Common myeloid progenitor, CD34-positive (primary cell): ENCODE measurements at regions not wholly inside any gene's neighbourhood (a gene's known extent, or its start where the extent isn't known, plus 50 kb on each side); places are given as distances from the start of the nearest gene placed in this dataset.
"Not testable (repeated sequence)": the region's sequence is repeated elsewhere in the genome, so short reads cannot be mapped to it uniquely, and the experiment has no call there.

Experiments
- CTCF ChIA-PET: fragments of 350-600 bp; sonication (Branson Sonifier 250); formaldehyde crosslinking; loops from one replicate; lab custom pipeline; 2021; ENCODE audit warnings: antibody characterized with exemption; lab: Charles Lee
- POLR2A ChIA-PET: fragments of 350-600 bp; sonication (Branson Sonifier 250); formaldehyde crosslinking; loops from one replicate; lab custom pipeline; 2021; ENCODE audit warnings: antibody characterized with exemption; lab: Charles Lee
- DNase-seq, 3 donors: peaks; one replicate each; pipeline versions ENCODE4 v3.0.0 to v3.0.0-alpha.2; 2013
- H3K27ac ChIP-seq, 2 experiments: 1 replicate in 1 of 2; 2 replicates in 1 of 2; pipeline ENCODE4 v1.7.0; 2013; ENCODE audit warnings: inconsistent platforms in 2 of 2, low read length in 2 of 2, mild to moderate bottlenecking in 2 of 2, low read depth in 1 of 2, moderate library complexity in 1 of 2; ENCODE audit not compliant: severe bottlenecking in 2 of 2, insufficient read depth in 1 of 2, poor library complexity in 1 of 2
- H3K27me3 ChIP-seq, 5 experiments: replicated peaks in 2 of 5; 1 replicate in 3 of 5; 2 replicates in 2 of 5; pipeline versions ENCODE4 v1.6.1 to v1.7.0; 2013; ENCODE audit warnings: low read length in 4 of 5, mild to moderate bottlenecking in 2 of 5, moderate library complexity in 2 of 5, inconsistent platforms in 1 of 5; ENCODE audit not compliant: insufficient read depth in 5 of 5, control insufficient read depth in 4 of 5
- H3K36me3 ChIP-seq, 4 experiments: 1 replicate in 2 of 4; 2 replicates in 2 of 4; pipeline versions ENCODE4 v1.6.1 to v1.7.0; 2013; ENCODE audit warnings: low read length in 3 of 4, control low read depth in 1 of 4, mild to moderate bottlenecking in 1 of 4; ENCODE audit not compliant: control insufficient read depth in 4 of 4, insufficient read depth in 4 of 4
- H3K4me1 ChIP-seq, 4 experiments: 1 replicate in 3 of 4; 2 replicates in 1 of 4; pipeline versions ENCODE4 v1.6.1 to v1.7.1; 2013; ENCODE audit warnings: low read length in 3 of 4, mild to moderate bottlenecking in 3 of 4, control low read depth in 1 of 4, inconsistent platforms in 1 of 4, moderate library complexity in 1 of 4; ENCODE audit not compliant: control insufficient read depth in 4 of 4, insufficient read depth in 4 of 4; ENCODE audit errors: control extremely low read depth in 1 of 4
- H3K4me3 ChIP-seq, 7 experiments: 1 replicate in 4 of 7; 2 replicates in 3 of 7; pipeline versions ENCODE4 v1.5.1 to v1.7.0; 2013; ENCODE audit warnings: mild to moderate bottlenecking in 7 of 7, low read length in 6 of 7, moderate library complexity in 6 of 7, inconsistent platforms in 2 of 7, low read depth in 2 of 7, control low read depth in 1 of 7; ENCODE audit not compliant: insufficient read depth in 4 of 7, control insufficient read depth in 1 of 7; ENCODE audit errors: extremely low read depth in 1 of 7
- H3K9me3 ChIP-seq, 5 experiments: 1 replicate in 4 of 5; 2 replicates in 1 of 5; pipeline versions ENCODE4 v1.6.1 to v1.7.1; 2013; ENCODE audit warnings: low read length in 4 of 5, mild to moderate bottlenecking in 2 of 5, inconsistent platforms in 1 of 5, low read depth in 1 of 5, moderate library complexity in 1 of 5; ENCODE audit not compliant: control insufficient read depth in 4 of 5, insufficient read depth in 2 of 5; ENCODE audit errors: control extremely low read depth in 1 of 5
- WGBS: methylation state at CpG from one replicate; pipeline ENCODE4 v1.1.5; 2013; ENCODE audit not compliant: insufficient coverage; 5-methylcytosine and 5-hydroxymethylcytosine counted together

DNA sequence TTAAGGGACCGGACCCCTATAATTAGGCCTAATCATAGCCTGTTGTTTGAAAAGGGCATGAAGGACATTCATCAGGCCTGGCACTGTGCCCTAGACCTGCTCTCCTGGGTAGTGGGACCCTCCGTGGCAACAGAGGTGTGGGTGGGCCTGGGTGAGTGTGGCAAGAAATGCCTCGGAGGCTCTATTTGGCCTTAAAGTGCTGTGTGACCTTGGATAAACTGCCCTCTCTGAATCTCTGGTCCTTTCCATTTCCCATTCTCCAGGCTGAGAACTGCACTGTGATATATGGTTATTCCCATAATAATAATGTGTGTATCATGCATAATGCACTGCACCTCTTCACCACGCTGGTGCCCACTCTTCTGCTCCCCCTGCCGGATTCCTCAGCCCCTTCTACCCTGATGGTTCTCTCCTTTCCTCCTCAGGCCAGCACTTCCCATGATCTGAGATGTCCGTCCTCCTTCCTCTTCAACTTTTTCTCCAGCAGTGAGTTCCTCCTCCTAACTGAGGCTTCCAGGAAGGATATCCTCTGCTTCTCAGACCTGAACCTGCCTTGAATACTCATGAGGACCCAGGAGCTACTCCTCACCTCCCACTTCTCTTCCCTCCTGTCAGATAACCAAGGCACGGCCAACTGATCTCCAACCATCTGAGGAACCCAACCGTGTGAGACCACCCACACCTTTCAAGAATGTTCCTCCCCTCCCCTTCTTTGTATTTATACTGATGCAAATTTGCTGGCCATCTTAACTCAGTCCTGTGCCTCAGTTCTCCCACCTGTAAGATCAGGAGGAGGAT, 111.0 kb upstream of the PZP start:
- CTCF ChIA-PET = interaction anchor here (1.3 kb wide), 1 partner anchor 256 kb away, joined by 4 read pairs; no protein-coding TSS in a partner anchor
- no peaks in the 10 kb centered on the region for H3K9me3 ChIP-seq
- POLR2A ChIA-PET = no interaction called here
- 67% methylated on average over 5 of the region's 8 CpGs for WGBS
- no peaks in the 10 kb centered on the region for H3K36me3 ChIP-seq
- H3K4me1 ChIP-seq = no peaks in the 10 kb centered on the region
- peak in 1 of 3 donors; percentile 23 for DNase-seq
- no peak overlapping the region for H3K27ac ChIP-seq
- H3K27me3 ChIP-seq = no peaks in the 10 kb centered on the region
- no peak overlapping the region for H3K4me3 ChIP-seq

DNA sequence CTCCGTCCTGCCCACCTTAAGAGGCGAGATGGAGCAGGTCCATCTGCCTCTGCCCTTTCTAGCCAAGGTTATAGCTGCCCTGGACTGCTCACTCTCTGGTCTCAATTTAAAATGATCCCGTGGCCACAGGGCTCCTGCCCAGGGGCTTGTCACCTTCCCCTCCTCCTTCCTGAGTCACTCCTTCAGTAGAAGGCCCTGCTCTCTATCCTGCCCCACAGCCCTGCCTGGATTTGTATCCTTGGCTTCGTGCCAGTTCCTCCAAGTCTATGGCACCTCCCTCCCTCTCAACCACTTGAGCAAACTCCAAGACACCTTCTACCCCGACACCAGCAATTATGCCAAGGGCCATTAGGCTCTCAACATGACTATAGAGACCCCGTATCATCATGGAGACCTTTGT, 105.3 kb upstream of the PZP start:
- WGBS = 48% methylated on average over 3 of the region's 6 CpGs
- H3K27ac ChIP-seq, H3K4me1 ChIP-seq, H3K9me3 ChIP-seq, POLR2A ChIA-PET, DNase-seq, H3K36me3 ChIP-seq, H3K27me3 ChIP-seq, CTCF ChIA-PET, H3K4me3 ChIP-seq: not testable (repeated sequence)

DNA sequence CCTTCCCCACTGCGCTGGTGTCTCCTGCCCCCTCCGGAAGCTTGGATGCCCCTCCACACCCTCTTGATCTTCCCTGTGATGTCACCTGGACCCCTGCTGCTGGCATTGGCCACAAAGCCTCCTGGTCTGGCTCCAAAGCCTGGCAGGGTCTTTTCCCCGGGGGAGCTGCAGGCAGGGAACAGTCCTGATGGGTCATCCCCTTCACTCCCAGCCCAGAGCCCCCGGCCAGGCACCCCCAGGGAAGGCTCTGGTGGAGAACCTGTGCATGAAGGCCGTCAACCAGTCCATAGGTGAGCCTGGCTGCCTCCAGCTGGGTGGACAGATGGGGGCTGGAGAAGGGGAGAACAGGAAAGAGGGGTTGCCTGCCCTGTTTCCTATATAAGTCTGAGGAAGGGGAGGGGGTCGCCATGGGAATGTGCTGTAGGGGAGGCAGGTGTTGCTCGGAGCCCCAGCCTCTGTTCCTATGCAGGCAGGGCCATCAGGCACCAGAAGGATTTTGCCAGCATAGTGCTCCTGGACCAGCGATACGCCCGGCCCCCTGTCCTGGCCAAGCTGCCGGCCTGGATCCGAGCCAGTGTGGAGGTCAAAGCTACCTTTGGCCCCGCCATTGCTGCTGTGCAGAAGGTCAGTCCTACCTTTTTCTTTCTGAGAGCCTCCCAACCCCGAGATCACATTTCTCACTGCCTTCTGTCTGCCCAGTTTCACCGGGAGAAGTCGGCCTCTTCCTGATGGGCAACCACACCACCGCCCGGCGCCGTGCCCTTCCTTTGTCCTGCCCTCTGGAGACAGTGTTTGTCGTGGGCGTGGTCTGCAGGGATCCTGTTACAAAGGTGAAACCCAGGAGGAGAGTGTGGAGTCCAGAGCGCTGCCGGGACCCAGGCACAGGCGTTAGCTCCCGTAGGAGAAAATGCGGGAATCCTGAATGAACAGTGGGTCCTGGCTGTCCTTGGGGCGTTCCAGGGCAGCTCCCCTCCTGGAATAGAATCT, 104.5 kb upstream of the PZP start:
- POLR2A ChIA-PET, H3K27ac ChIP-seq: not testable (repeated sequence)
- WGBS = 97% methylated on average over 5 of the region's 28 CpGs

DNA sequence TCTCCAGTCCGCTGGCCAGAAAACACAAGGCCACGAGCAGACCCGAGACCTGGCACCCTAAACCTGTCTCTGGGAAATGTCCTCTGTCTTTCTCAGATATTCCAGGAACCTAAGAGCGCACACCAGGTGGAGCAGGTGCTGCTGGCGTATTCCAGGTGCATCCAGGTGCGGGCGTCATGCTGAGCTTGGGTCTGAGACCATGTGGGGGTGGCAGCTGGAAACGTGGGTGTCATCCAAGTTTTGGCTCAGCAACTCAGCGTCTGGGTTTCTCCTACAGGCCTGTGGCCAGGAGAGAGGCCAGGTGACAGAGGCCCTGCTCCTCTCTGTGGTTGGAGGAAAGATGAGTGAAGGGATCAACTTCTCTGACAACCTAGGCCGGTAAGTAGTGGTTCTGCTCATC, 103.3 kb upstream of the PZP start:
- H3K4me3 ChIP-seq, CTCF ChIA-PET, H3K9me3 ChIP-seq, DNase-seq, H3K27me3 ChIP-seq, POLR2A ChIA-PET, H3K4me1 ChIP-seq, H3K27ac ChIP-seq: not testable (repeated sequence)
- 96% methylated on average over 7 of the region's 10 CpGs for WGBS
- H3K36me3 ChIP-seq = peaks cover 0 to 12% (median 1%) of the 10 kb centered on the region in 4 experiments

More for the DNA sequence above, 104.5 kb upstream of the PZP start:
- DNase-seq, H3K4me1 ChIP-seq, H3K9me3 ChIP-seq, H3K27me3 ChIP-seq, H3K4me3 ChIP-seq, CTCF ChIA-PET, H3K36me3 ChIP-seq: not testable (repeated sequence)

DNA sequence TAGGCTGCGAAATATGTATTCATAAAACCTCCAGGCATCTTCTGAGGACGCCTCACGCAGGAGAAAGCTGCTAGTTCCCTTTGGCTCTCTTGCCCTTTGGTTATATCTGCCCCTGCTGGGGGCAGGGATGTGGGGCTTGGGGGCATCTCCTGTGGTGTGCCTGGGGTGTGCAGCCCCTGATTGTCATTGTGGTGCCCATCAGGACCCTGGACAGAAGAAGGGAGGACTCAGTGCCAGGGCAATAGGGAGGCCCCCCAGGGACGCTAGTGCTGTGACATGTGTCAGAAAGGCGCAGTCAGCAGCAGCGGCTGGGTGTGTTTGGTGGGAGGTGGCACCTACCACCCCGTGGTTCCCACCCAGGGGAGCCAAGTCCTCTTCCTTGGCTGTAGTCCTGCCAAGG, 102.5 kb upstream of the PZP start:
- 100% methylated on average over 1 of the region's 7 CpGs for WGBS
- H3K9me3 ChIP-seq, H3K27ac ChIP-seq, H3K4me1 ChIP-seq, DNase-seq, H3K4me3 ChIP-seq, H3K27me3 ChIP-seq, CTCF ChIA-PET, POLR2A ChIA-PET: not testable (repeated sequence)
- peaks cover 0 to 14% (median 1%) of the 10 kb centered on the region in 4 experiments for H3K36me3 ChIP-seq

DNA sequence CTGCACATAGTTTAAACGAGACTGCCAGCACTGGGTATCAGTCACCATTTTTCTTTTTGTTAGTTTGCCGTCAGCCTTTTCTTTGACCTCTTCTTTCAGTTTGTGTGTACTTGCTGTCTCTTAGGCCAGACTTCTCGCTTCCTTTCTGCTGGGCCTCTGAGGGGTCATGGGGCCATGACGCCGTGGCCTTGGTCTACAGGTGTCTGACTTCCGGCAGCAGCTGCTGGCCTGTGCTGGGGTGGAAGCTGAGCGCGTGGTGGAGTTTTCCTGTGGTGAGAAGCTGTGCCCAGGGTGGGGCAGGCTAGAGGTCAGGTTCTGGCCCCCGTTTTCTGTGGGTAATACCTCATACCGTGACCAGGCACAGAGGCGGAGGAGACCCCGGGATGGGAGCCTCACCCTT, 101.6 kb upstream of the PZP start:
- not testable (repeated sequence) for H3K4me3 ChIP-seq

DNA sequence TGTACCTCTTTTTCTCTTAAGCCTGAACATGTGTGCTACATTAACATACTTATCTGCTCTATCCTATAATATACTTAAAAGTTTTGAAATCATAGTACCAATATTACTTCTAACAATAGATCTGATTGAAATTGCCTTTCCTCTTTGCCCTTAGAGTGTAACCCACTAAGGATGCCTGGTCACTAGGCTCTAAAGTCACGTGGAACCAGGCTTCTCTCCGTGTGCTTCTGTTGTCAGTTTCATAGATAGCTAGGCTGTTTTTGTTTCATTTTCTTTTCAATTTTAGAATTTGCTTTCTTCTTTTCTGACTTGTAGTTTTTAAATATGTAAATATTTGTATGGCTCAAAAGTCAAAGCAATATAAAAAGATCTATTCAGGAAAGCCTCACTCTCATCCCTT, 100.5 kb upstream of the PZP start:
- POLR2A ChIA-PET, H3K27me3 ChIP-seq: not testable (repeated sequence)
- WGBS = no CpG with 5 or more reads among the region's 2 CpGs

More for the DNA sequence above, 101.6 kb upstream of the PZP start:
- POLR2A ChIA-PET, DNase-seq, H3K27me3 ChIP-seq, H3K9me3 ChIP-seq, H3K4me1 ChIP-seq, CTCF ChIA-PET, H3K27ac ChIP-seq: not testable (repeated sequence)
- no CpG with 5 or more reads among the region's 12 CpGs for WGBS
- peaks cover 0 to 18% (median 1%) of the 10 kb centered on the region in 4 experiments for H3K36me3 ChIP-seq

More for the DNA sequence above, 100.5 kb upstream of the PZP start:
- H3K27ac ChIP-seq, CTCF ChIA-PET, DNase-seq, H3K4me1 ChIP-seq, H3K4me3 ChIP-seq, H3K9me3 ChIP-seq: not testable (repeated sequence)
- H3K36me3 ChIP-seq = peaks cover 0 to 19% (median 2%) of the 10 kb centered on the region in 4 experiments
